MM.1S (cell line): ENCODE measurements at regions not wholly inside any gene's neighbourhood (a gene's known extent, or its start where the extent isn't known, plus 50 kb on each side); places are given as distances from the start of the nearest gene placed in this dataset.

Experiments
- DNase-seq: peaks from one replicate; pipeline ENCODE4 v3.0.0-alpha.2; 2015
- H2AFZ ChIP-seq: fragments of 300-600 bp; sonication (generic); 2 replicates; pipeline ENCODE4 v1.6.0; 2016; ENCODE audit warnings: antibody characterized with exemption, low read length
- H3F3A ChIP-seq: fragments of 300-600 bp; sonication (generic); 2 replicates; pipeline ENCODE4 v1.6.1; 2016; ENCODE audit warnings: mild to moderate bottlenecking, antibody characterized with exemption, low read length, moderate library complexity, mixed read lengths; ENCODE audit not compliant: insufficient read depth
- H3K27ac ChIP-seq: fragments of 300-600 bp; sonication (generic); 2 replicates; pipeline ENCODE4 v1.5.1; 2016; ENCODE audit warnings: mild to moderate bottlenecking, low read length
- H3K27me3 ChIP-seq: fragments of 300-600 bp; sonication (generic); replicated peaks from 2 replicates; pipeline ENCODE4 v1.6.0; 2016; ENCODE audit warnings: low read length; ENCODE audit not compliant: insufficient read depth
- H3K36me3 ChIP-seq: fragments of 300-600 bp; sonication (generic); replicated peaks from 2 replicates; pipeline ENCODE4 v1.6.1; 2016; ENCODE audit warnings: mild to moderate bottlenecking, low read length, mixed read lengths; ENCODE audit not compliant: insufficient read depth
- H3K4me1 ChIP-seq: fragments of 300-600 bp; sonication (generic); 2 replicates; pipeline ENCODE4 v1.6.1; 2016; ENCODE audit warnings: low read length, mixed read lengths
- H3K4me2 ChIP-seq: fragments of 300-600 bp; sonication (generic); 2 replicates; pipeline ENCODE4 v1.6.0; 2016; ENCODE audit warnings: low read depth, low read length
- H3K4me3 ChIP-seq: fragments of 300-600 bp; sonication (generic); 2 replicates; pipeline ENCODE4 v1.5.1; 2016; ENCODE audit warnings: low read length, mixed read lengths
- H3K79me2 ChIP-seq: fragments of 300-600 bp; sonication (generic); 2 replicates; pipeline ENCODE4 v1.6.1; 2016; ENCODE audit warnings: mixed run types, low read length, mixed read lengths
- H3K9ac ChIP-seq: fragments of 300-600 bp; sonication (generic); 2 replicates; pipeline ENCODE4 v1.6.1; 2016; ENCODE audit warnings: low read length, mixed read lengths
- H3K9me2 ChIP-seq: fragments of 300-600 bp; sonication (generic); replicated peaks from 2 replicates; pipeline ENCODE4 v1.6.1; 2016; ENCODE audit warnings: mild to moderate bottlenecking, low read length, mixed read lengths; ENCODE audit not compliant: insufficient read depth
- H3K9me3 ChIP-seq: fragments of 300-600 bp; sonication (generic); replicated peaks from 2 replicates; pipeline ENCODE4 v1.6.1; 2016; ENCODE audit warnings: mild to moderate bottlenecking, low read length, mixed read lengths; ENCODE audit not compliant: insufficient read depth
- H4K20me1 ChIP-seq: fragments of 300-600 bp; sonication (generic); 2 replicates; pipeline ENCODE4 v1.6.1; 2016; ENCODE audit warnings: mild to moderate bottlenecking, low read length, moderate library complexity, mixed read lengths; ENCODE audit not compliant: insufficient read depth
- CTCF ChIP-seq: fragments of 300-600 bp; sonication (generic); IDR thresholded peaks from 2 replicates; pipeline ENCODE4 v1.5.1; 2016; ENCODE audit warnings: antibody characterized with exemption, low read length, mixed read lengths
- EZH2 ChIP-seq: fragments of 300-600 bp; sonication (generic); optimal IDR thresholded peaks from 2 replicates; pipeline ENCODE3; 2017; ENCODE audit warnings: low read depth, mild to moderate bottlenecking, antibody characterized with exemption, low read length, mixed read lengths
- EZH2phosphoT487 ChIP-seq: fragments of 300-600 bp; sonication (generic); IDR thresholded peaks from 2 replicates; pipeline ENCODE4 v1.6.1; 2018; ENCODE audit warnings: antibody characterized with exemption, low read length

- no peak for DNase-seq
- no peaks in the 10 kb centered on the region for H3K9me3 ChIP-seq
- H3K4me1 ChIP-seq, result no peaks in the 10 kb centered on the region
- H3K4me3 ChIP-seq, result no peak overlapping the region
- TF ChIP-seq EZH2phosphoT487 (no peak), CTCF (no peak), EZH2 (no peak)
- H3K27ac ChIP-seq, result no peak overlapping the region
- H3K9ac ChIP-seq, result no peak overlapping the region
- H3F3A ChIP-seq, result no peaks in the 10 kb centered on the region
- H2AFZ ChIP-seq, result no peak overlapping the region
- H3K79me2 ChIP-seq, result no peaks in the 10 kb centered on the region
- H3K27me3 ChIP-seq, result no peaks in the 10 kb centered on the region
- no peak overlapping the region for H3K4me2 ChIP-seq
- no peaks in the 10 kb centered on the region for H3K9me2 ChIP-seq
- no peaks in the 10 kb centered on the region for H3K36me3 ChIP-seq
- H4K20me1 ChIP-seq, result no peaks in the 10 kb centered on the region
These were observed 178.1 kb downstream of the PTEN start for GRCh38 chr10:88041243-88042159.

- Histone ChIP-seq H3K79me2 (no peaks in the 10 kb centered on the region), H3K4me2 (no peak overlapping the region), H3K9ac (no peak overlapping the region), H3K9me3 (no peaks in the 10 kb centered on the region), H3K9me2 (no peaks in the 10 kb centered on the region), H3K4me1 (no peaks in the 10 kb centered on the region), H3K36me3 (no peaks in the 10 kb centered on the region), H3K27ac (no peak overlapping the region), H2AFZ (no peak overlapping the region), H3K27me3 (no peaks in the 10 kb centered on the region), H4K20me1 (no peaks in the 10 kb centered on the region), H3K4me3 (no peak overlapping the region), H3F3A (no peaks in the 10 kb centered on the region)
- no peak for DNase-seq
- TF ChIP-seq EZH2 (no peak), CTCF (no peak), EZH2phosphoT487 (no peak)
These were observed 179.0 kb downstream of the PTEN start for GRCh38 chr10:88042160-88043100.

- H3F3A ChIP-seq, result no peaks in the 10 kb centered on the region
- H3K9me3 ChIP-seq, result no peaks in the 10 kb centered on the region
- no peaks in the 10 kb centered on the region for H3K36me3 ChIP-seq
- no peak overlapping the region for H3K4me2 ChIP-seq
- DNase-seq, result no peak
- H3K27ac ChIP-seq, result no peak overlapping the region
- TF ChIP-seq EZH2phosphoT487, result no peak
- no peak for TF ChIP-seq EZH2
- no peak for TF ChIP-seq CTCF
- H3K9me2 ChIP-seq, result no peaks in the 10 kb centered on the region
- H3K27me3 ChIP-seq, result no peaks in the 10 kb centered on the region
- no peak overlapping the region for H3K4me3 ChIP-seq
- no peaks in the 10 kb centered on the region for H3K4me1 ChIP-seq
- no peak overlapping the region for H2AFZ ChIP-seq
- no peaks in the 10 kb centered on the region for H4K20me1 ChIP-seq
- no peak overlapping the region for H3K9ac ChIP-seq
- H3K79me2 ChIP-seq, result no peaks in the 10 kb centered on the region
These were observed 181.7 kb downstream of the PTEN start for GRCh38 chr10:88045096-88045495.
